Neural cell (in vitro differentiated cells): ENCODE measurements at regions not wholly inside any gene's neighbourhood (a gene's known extent, or its start where the extent isn't known, plus 50 kb on each side); places are given as distances from the start of the nearest gene placed in this dataset.

Experiments
- H2AFZ ChIP-seq: fragments of 200-600, 300-800 bp; sonication (generic), shearing (Covaris generic); 2 replicates; pipeline ENCODE4 v1.6.0; 2014; ENCODE audit warnings: low read depth, mild to moderate bottlenecking, antibody characterized with exemption, low read length, moderate library complexity
- H3F3A ChIP-seq: fragments of 200-600 bp; shearing (Covaris generic); 2 replicates; pipeline ENCODE4 v1.6.1; 2016; ENCODE audit warnings: mild to moderate bottlenecking, moderate library complexity, mixed read lengths, antibody characterized with exemption, low read length; ENCODE audit not compliant: insufficient read depth, poor library complexity, severe bottlenecking
- H3K27ac ChIP-seq: fragments of 200-600, 300-800 bp; sonication (generic), shearing (Covaris generic); 2 replicates; pipeline ENCODE4 v1.5.1; 2014; ENCODE audit warnings: mild to moderate bottlenecking, low read length, moderate library complexity
- H3K27me3 ChIP-seq: fragments of 300-800, 200-600 bp; sonication (generic), shearing (Covaris generic); 2 replicates; pipeline ENCODE4 v1.6.0; 2014; ENCODE audit warnings: mild to moderate bottlenecking, low read depth, low read length, moderate library complexity; ENCODE audit not compliant: insufficient read depth
- H3K36me3 ChIP-seq: fragments of 300-800, 200-600 bp; sonication (generic), shearing (Covaris generic); 2 replicates; pipeline ENCODE4 v1.5.1; 2014; ENCODE audit warnings: mild to moderate bottlenecking, antibody characterized with exemption, low read length, moderate library complexity; ENCODE audit not compliant: insufficient read depth
- H3K4me2 ChIP-seq: fragments of 300-800, 200-600 bp; sonication (generic), shearing (Covaris generic); 2 replicates; pipeline ENCODE4 v1.6.0; 2014; ENCODE audit warnings: mild to moderate bottlenecking, low read length
- H3K4me3 ChIP-seq: fragments of 300-800, 200-600 bp; sonication (generic), shearing (Covaris generic); 2 replicates; pipeline ENCODE4 v1.5.1; 2014; ENCODE audit warnings: mild to moderate bottlenecking, low read length, moderate library complexity
- H3K79me2 ChIP-seq: fragments of 200-600 bp; shearing (Covaris generic); replicated peaks from 2 replicates; pipeline ENCODE4 v1.6.0; 2014; ENCODE audit warnings: mild to moderate bottlenecking, low read length, moderate library complexity; ENCODE audit not compliant: insufficient read depth
- H3K9ac ChIP-seq: fragments of 300-800, 200-600 bp; sonication (generic), shearing (Covaris generic); 2 replicates; pipeline ENCODE4 v1.6.1; 2016; ENCODE audit warnings: mild to moderate bottlenecking, low read length, mixed read lengths
- H3K9me2 ChIP-seq: fragments of 200-600 bp; shearing (Covaris generic); 2 replicates; pipeline ENCODE4 v1.6.1; 2016; ENCODE audit warnings: mild to moderate bottlenecking, low read length, mixed read lengths; ENCODE audit not compliant: insufficient read depth
- H3K9me3 ChIP-seq: fragments of 200-600, 300-800 bp; sonication (generic), shearing (Covaris generic); 2 replicates; pipeline ENCODE4 v1.6.1; 2016; ENCODE audit warnings: mild to moderate bottlenecking, mixed run types, low read length, moderate library complexity, mixed read lengths
- H4K20me1 ChIP-seq: fragments of 200-600 bp; shearing (Covaris generic); 2 replicates; pipeline ENCODE4 v1.6.1; 2016; ENCODE audit warnings: mild to moderate bottlenecking, mixed run types; ENCODE audit not compliant: insufficient read depth
- CTCF ChIP-seq: fragments of 450-650 bp; IDR thresholded peaks from 2 replicates; pipeline ENCODE4 v1.5.1; 2014; ENCODE audit warnings: antibody characterized with exemption, mild to moderate bottlenecking, moderate library complexity; ENCODE audit not compliant: poor library complexity, severe bottlenecking
- EP300 ChIP-seq: fragments of 450-650 bp; conservative IDR thresholded peaks from 2 replicates; pipeline ENCODE4 v1.6.1; 2014; ENCODE audit warnings: antibody characterized with exemption, mild to moderate bottlenecking, moderate library complexity; ENCODE audit not compliant: poor library complexity, severe bottlenecking
- EZH2 ChIP-seq: fragments of 200-600, 300-800 bp; shearing (Covaris generic), sonication (generic); IDR thresholded peaks from 2 replicates; pipeline ENCODE4 v1.6.1; 2014; ENCODE audit warnings: antibody characterized with exemption, low read length, borderline replicate concordance, mild to moderate bottlenecking; ENCODE audit not compliant: insufficient read depth, poor library complexity, severe bottlenecking
- MXI1 ChIP-seq: fragments of 450-650 bp; conservative IDR thresholded peaks from 2 replicates; pipeline ENCODE4 v1.6.1; 2014; ENCODE audit warnings: antibody characterized with exemption, mild to moderate bottlenecking; ENCODE audit not compliant: poor library complexity, severe bottlenecking
- POLR2AphosphoS5 ChIP-seq: IDR thresholded peaks from 2 replicates; pipeline ENCODE4 v1.6.1; 2012
- RAD21 ChIP-seq: fragments of 450-650 bp; conservative IDR thresholded peaks from 2 replicates; pipeline ENCODE4 v1.6.1; 2014; ENCODE audit warnings: antibody characterized with exemption, mild to moderate bottlenecking, moderate library complexity
- REST ChIP-seq: IDR thresholded peaks from 2 replicates; pipeline ENCODE4 v1.6.1; 2012; ENCODE audit warnings: borderline replicate concordance
- SMC3 ChIP-seq: fragments of 450-650 bp; conservative IDR thresholded peaks from 2 replicates; pipeline ENCODE4 v1.6.1; 2014; ENCODE audit warnings: antibody characterized with exemption, mild to moderate bottlenecking, moderate library complexity; ENCODE audit not compliant: poor library complexity
- TAF1 ChIP-seq: IDR thresholded peaks from 2 replicates; pipeline ENCODE4 v1.6.1; 2012; ENCODE audit warnings: low read depth

GRCh38 chr21:41651406-41651805 lies 115.4 kb downstream of the RIPK4 start:
- H3K9me2 ChIP-seq, result no peaks in the 10 kb centered on the region
- no peak overlapping the region for H3K4me2 ChIP-seq
- no peak overlapping the region for H3K9ac ChIP-seq
- H3K27ac ChIP-seq, result no peak overlapping the region
- no peak overlapping the region for H3K4me3 ChIP-seq
- H3F3A ChIP-seq, result no peaks in the 10 kb centered on the region
- H4K20me1 ChIP-seq, result no peaks in the 10 kb centered on the region
- no peaks in the 10 kb centered on the region for H3K36me3 ChIP-seq
- no peaks in the 10 kb centered on the region for H3K27me3 ChIP-seq
- TF ChIP-seq MXI1, result no peak
- TF ChIP-seq EP300, result no peak
- no peaks in the 10 kb centered on the region for H3K79me2 ChIP-seq
- no peak overlapping the region for H2AFZ ChIP-seq
- H3K9me3 ChIP-seq, result no peaks in the 10 kb centered on the region

GRCh38 chr21:41650526-41651145 lies 116.2 kb downstream of the RIPK4 start:
- Histone ChIP-seq H3K9me3 (no peaks in the 10 kb centered on the region), H3K9ac (no peak overlapping the region)

More at GRCh38 chr21:41650526-41651145, 116.2 kb downstream of the RIPK4 start:
- H3K27me3 ChIP-seq, result no peaks in the 10 kb centered on the region
- H2AFZ ChIP-seq, result no peak overlapping the region
- no peaks in the 10 kb centered on the region for H3K36me3 ChIP-seq
- no peaks in the 10 kb centered on the region for H3F3A ChIP-seq
- no peak overlapping the region for H3K4me3 ChIP-seq
- H3K79me2 ChIP-seq, result no peaks in the 10 kb centered on the region
- H3K27ac ChIP-seq, result no peak overlapping the region
- H3K9me2 ChIP-seq, result no peaks in the 10 kb centered on the region
- TF ChIP-seq TAF1 (no peak), SMC3 (no peak), CTCF (no peak), RAD21 (no peak), REST (no peak), EZH2 (no peak), EP300 (no peak), POLR2AphosphoS5 (no peak), MXI1 (no peak)
- H4K20me1 ChIP-seq, result no peaks in the 10 kb centered on the region
- H3K4me2 ChIP-seq, result no peak overlapping the region
